Posterior vena cava (tissue), 2 donors: ENCODE measurements at regions not wholly inside any gene's neighbourhood (a gene's known extent, or its start where the extent isn't known, plus 50 kb on each side); places are given as distances from the start of the nearest gene placed in this dataset.

Experiments
- DNase-seq: peaks from one replicate; pipeline ENCODE4 v3.0.0-alpha.2; 2020; ENCODE audit warnings: low spot score
- intact Hi-C, 2 donors: fragments of 100-400 bp; cut with DNase I; formaldehyde crosslinking; loops; one replicate each; pipeline versions ENCODE4 v1.14.1 to v1.14.2; 2022 to 2023
- donor health status: DM: yes; HTN: yes; CAD: no.
- donor health status: DM: yes; HTN: yes; CAD: no.

DNA sequence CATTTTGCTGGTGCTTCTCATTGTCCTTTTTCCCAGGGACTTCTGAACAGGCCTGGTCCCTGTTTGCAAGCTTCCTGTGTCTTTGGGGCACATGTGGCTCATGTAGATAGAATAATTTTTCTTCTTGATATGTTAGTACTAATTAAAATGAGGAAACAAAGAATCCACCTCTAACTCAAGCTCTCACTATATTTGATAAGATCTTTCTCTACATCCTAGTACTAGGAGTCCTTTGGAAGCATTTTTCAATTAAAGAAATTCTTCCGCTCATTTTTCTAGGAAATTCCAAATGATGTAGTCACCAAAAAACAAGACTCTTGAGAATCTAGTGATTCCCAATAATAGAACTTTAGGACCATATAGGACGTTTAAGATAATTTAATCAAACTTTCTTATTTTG is 165.3 kb downstream of the SEC61B start:
- intact Hi-C loops, result no loop called here

GRCh38 chr9:99389087-99390033 is 167.3 kb downstream of the SEC61B start:
- intact Hi-C loops, result no loop called here
- DNase-seq, result no peak

More for the DNA sequence above, 165.3 kb downstream of the SEC61B start:
- no peak for DNase-seq

DNA sequence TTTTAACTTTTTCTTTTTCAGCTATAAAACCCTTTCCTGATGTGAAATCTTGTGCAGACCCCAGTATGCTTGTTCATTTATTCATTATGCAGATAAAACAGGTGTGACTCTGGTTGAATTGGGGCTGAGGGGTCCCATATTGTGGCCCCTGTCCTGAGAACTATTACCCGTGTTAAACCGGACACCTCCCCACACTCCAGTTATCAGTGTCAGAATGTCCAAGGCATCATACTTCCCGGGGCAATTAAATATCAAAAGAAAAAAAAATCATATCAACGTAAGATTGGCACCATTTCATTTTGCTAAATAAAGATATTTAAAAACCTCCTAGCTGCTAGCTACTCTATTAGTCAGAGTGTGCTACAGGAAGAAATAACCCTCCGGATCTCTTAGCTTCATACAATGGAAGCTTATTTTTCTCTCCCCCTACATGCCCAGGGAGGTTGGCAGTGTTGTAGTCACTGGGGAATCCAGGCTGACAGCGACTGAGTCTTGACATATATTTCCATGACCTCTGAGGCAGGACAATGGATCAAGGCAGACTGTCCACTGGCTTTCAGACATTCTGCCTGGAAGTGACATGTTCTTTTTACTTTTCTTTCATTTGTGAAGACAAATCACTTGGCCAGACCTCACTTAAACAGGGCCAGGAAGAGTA is 170.0 kb downstream of the SEC61B start:
- DNase-seq, result no peak
- intact Hi-C loops, result no loop called here

- intact Hi-C loops, result no loop called here
These were observed 170.9 kb downstream of the SEC61B start for GRCh38 chr9:99392986-99393385.

DNA sequence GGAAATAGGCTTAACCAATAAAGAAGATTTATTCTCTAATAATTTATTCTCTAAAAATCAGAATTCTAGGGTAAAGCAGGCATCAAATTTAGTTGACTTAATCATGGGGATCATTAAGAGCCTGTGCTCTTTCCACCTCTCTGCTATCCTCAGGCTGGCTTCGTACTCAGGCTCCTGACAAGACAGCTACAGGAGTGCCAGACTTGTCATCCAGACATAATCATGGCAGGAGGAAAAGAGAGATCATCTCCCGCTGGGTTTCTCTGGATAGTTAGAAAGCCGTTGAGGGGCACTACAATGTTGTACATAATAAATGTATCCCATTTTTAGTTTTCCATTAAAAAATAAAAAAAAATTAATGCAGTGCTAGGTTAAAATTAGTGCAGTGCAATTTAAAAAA is 171.9 kb downstream of the SEC61B start:
- intact Hi-C loops, result no loop called here
- DNase-seq, result no peak

More at GRCh38 chr9:99392986-99393385, 170.9 kb downstream of the SEC61B start:
- DNase-seq, result no peak

DNA sequence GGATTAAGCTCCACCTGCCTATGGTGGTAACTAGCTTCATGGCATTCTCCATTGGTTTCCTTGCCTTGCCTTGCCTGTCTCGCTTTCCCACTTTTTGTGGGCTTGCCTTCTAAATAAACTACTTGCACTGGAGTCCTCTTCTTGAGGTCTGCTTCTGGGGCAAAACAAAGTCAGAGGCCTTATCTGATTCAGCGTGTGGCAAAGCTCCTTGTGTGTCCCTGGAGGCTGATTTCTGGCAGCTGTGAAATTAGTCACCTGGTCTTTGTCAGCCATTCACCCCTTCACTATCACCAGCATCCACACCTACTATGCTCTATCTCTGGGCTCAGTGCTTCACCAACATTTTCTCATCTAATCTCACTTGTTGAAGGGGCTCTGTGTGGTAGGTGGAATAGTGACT is 176.2 kb downstream of the SEC61B start:
- intact Hi-C loops, result no loop called here
- no peak for DNase-seq

GRCh38 chr9:99399474-99399873 is 177.4 kb downstream of the SEC61B start:
- DNase-seq, result no peak
- intact Hi-C loops, result no loop called here

GRCh38 chr9:99400184-99400731 is 178.2 kb downstream of the SEC61B start:
- peak; percentile 81 for DNase-seq
- intact Hi-C loops, result no loop called here

DNA sequence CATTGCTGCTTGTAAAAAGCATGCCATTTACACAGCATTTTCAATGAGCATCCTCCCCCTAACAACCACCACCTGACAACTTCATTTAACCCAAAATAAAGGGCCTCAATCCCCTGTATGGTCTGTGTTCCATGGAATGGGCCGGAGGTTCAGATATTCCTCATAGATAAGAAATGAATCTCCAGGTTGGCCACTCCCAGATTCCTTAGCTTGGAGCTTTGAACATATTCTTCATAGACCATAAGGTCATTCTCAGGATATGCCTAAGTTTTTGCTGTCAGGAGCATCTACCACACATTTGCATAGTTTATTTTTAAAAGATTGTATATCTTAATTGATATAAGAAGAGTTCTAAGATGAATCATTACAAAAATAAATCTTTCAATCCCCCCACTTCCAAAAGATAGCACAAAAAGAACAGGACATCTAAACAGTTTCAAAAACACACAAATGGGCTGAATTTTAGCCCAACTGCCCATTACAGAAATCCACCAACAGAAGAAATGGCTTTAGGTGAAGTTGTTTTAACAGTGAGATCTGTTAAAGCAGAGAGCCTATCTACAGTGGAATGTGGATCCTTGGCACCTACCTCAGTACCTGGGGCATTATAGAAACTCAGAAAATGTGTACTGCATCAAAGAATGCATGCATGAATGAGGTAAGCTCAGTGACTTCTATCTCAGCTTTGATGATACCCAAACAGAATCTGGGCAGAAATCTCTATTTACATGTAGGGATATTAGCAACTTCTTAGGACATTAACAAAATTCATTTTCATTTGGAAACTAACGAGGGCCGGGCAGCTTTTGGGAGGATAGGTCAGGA is 179.8 kb downstream of the SEC61B start:
- intact Hi-C loops, result no loop called here
- DNase-seq, result no peak

DNA sequence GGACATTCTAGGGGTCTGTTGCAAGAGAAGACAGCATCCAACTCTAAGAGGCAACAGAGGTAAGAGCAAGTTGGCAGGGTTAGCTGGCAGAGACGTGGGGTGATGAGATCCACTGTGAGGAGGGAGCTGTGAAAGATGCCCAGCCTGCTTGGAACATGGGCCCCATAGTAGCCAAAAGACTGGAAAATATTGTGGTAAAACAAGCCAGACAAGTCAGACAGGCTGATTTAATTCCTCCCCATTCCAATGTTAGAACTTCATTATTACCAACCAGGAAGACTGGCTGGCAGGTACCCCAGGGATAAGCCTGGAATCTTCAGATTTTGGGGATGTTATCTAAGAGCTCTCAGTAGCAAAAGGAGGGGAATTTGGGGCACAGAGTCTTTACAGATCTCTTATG is 181.3 kb downstream of the SEC61B start:
- intact Hi-C loops, result no loop called here
- DNase-seq, result no peak

DNA sequence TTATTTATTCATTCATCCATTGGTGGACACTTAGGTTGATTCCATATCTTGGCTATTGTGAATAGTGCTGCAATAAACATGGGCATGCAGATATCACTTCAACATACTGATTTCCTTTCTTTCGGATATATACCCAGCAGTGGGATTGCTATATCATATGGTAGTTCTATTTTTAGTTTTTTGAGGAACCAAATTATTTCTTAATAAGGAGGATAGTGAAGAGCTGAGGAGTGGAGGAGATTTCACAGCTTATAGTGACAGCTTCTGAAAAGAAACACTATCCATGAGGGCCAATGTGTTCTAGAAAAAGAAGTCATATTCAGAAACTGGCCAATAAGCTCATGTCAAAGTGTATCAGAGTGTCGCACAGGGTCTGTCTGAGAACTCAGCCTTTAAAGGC is 183.3 kb downstream of the SEC61B start:
- intact Hi-C loops, result loop anchor here in 1 of 2 donors (5.0 kb wide), 1 partner anchor 168 kb away; no protein-coding TSS in a partner anchor
- DNase-seq, result no peak

GRCh38 chr9:99406939-99407338 is 184.9 kb downstream of the SEC61B start:
- no peak for DNase-seq
- intact Hi-C loops, result loop anchor here in 1 of 2 donors (5.0 kb wide), 1 partner anchor 170 kb away; no protein-coding TSS in a partner anchor

GRCh38 chr9:99411068-99411467 is 189.0 kb downstream of the SEC61B start:
- intact Hi-C loops, result no loop called here
- no peak for DNase-seq

DNA sequence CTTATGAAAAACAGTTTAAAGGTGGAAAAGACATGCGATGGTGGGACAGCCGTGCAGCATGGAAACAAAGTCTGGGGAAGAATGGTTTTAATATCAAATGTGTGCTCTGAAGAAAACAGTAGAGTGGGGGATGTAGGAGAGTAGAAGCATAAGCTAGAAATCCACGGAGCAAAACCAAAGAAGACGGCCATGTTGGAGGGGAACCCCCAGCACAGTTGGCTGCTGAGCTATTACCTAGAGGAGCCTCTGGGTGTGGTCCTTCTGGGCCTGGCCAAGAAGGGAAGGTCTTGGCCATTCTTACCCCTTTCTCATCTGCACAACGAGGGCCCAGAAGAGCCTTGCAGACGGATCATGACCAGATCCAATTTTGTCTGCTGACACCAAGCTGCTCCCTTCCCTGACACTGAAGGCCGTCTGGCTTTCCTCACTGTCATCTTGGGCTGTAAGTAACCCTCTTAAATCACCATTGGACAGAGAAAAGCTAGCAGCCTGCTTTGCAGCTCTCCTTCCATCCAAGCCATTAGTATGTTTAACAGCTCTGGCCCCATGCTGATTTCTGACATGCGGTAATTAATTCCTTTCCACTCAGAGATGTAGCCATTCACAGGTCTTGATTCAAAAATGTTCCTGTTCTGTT is 189.5 kb downstream of the SEC61B start:
- DNase-seq, result no peak

GRCh38 chr9:99412606-99413005 is 190.5 kb downstream of the SEC61B start:
- intact Hi-C loops, result no loop called here
- no peak for DNase-seq

More for the DNA sequence above, 189.5 kb downstream of the SEC61B start:
- intact Hi-C loops, result no loop called here

- DNase-seq, result no peak
- intact Hi-C loops, result no loop called here
These were observed 192.2 kb downstream of the SEC61B start for GRCh38 chr9:99414321-99414720.

DNA sequence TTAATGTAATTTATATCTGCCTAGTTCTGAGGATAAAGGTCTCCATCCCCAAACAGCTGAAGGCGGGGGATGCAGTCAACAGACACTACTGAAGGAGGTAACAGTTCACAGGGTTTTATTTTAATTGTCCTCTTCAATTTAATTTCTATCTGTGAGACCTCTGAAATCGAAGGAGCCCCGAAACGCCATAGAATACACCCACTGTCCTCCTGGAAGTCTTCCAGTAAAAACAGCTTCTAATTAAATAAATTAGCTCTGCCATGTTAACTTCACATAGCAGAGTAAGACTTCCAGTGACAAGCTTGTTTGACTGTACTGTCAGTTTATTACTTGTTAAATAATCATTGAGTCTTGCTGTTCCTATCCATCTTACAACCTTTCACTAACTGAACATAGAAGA is 193.5 kb downstream of the SEC61B start:
- no peak for DNase-seq
- intact Hi-C loops, result no loop called here

DNA sequence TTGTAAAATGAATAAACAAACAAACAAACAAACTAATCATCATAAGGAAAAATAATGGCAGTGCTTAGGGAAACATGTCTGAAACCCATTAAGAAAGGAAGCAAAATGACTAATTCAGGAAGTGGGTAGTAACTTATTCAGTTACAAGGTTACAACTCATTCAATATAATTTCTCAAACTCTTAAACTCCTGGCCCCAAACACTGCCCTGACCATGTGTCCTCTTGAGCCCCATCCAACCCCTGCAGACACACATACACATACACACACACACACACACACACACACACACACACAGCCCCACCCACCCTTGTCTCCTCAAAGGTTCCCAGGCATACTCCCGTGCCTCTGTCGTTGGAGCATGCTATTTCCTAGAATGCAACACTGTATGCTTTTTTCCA is 193.9 kb downstream of the SEC61B start:
- intact Hi-C loops, result no loop called here
- DNase-seq, result no peak

DNA sequence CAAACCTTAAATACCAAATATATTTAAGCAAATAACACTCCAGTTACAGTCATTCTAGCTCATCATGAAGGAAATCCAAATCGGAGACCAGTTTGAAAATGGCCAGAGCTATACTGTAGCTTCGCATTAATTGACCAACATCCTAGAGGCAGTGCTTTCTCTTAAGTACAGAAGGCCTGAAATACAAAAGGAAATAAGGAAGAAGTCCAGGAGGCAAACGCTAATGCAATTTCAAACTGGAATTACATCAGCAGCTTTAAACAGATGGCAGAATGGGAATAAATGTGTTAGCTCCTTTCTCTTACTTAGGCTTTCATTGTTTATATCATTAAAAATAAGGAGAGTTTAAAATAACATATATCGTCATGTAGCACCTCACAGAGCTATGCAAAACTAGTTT is 197.0 kb downstream of the SEC61B start:
- intact Hi-C loops, result no loop called here

More for the DNA sequence above, 197.0 kb downstream of the SEC61B start:
- no peak for DNase-seq
